ENCODE measurements at regions not wholly inside any gene's neighbourhood (a gene's known extent, or its start where the extent isn't known, plus 50 kb on each side); places are given as distances from the start of the nearest gene placed in this dataset.

- DNase-seq (ENCODE audit: low spot score): no peak
- in situ Hi-C loops (cut with HindIII; ENCODE audit: low sequenced_read_pairs): no loop called here
These were observed 49.8 kb upstream of the LMO2 start for GRCh38 chr11:33941637-33942160.

Data from G401 (cell line).